ENCODE measurements at regions not wholly inside any gene's neighbourhood (a gene's known extent, or its start where the extent isn't known, plus 50 kb on each side); places are given as distances from the start of the nearest gene placed in this dataset.

DNA sequence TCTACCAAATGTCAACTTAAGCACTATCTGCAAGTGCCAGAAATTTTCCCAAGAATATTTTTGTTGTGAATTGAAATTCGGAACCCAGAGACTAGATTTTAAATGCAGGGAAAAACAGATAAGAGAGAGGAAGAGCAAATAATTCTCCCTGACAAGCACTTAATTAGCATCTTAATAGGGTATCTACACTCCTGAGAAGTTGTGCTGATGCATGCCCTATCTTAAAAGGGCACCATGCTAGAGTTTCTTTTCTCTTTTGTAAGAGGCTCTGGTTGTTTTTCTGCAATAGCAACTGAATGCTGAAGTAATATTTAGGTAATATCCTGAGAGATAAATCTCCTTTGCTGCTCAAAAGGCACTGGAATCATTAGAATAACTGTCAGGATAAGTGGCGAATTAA is 139.9 kb upstream of the UGT8 start:
- Mint-ChIP-seq H3K9me3 (no peaks in the 10 kb centered on the region), H3K36me3 (peaks cover 2% of the 10 kb centered on the region), H3K4me1 (no peaks in the 10 kb centered on the region)

DNA sequence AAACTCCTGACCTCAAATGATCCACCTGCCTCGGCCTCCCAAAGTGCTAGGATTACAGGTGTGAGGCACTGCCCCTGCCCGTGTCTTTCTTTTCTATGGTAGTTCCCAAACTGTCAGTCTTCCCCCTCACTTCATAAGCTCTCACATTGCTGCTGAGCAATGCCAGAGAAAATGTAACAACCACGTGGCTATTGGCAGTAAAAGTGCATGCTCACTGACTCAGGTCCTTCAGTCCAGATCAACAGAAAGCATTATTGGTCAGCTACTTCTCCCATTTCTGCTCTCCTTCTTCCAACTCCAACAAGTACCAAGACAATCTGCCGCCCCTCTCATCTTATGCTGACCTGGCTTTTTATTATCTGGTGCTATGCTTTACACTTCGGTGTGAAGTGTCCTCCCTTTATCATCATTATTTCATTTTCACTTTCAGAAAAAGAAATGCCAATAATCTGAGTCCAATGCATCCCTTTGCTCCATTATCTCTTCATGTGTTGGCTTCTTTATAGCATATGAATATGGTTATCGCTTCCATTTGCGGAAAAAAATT is 133.8 kb upstream of the UGT8 start:
- Mint-ChIP-seq H3K36me3 (peaks cover 1% of the 10 kb centered on the region), H3K4me3 (no peak overlapping the region), H3K27ac (no peak overlapping the region), H3K27me3 (peaks cover 12% of the 10 kb centered on the region), H3K4me1 (no peaks in the 10 kb centered on the region), H3K9me3 (no peaks in the 10 kb centered on the region)

More for the DNA sequence above, 139.9 kb upstream of the UGT8 start:
- no peak overlapping the region for H3K4me3 Mint-ChIP-seq
- H3K27me3 Mint-ChIP-seq = no peaks in the 10 kb centered on the region
- no peak overlapping the region for H3K27ac Mint-ChIP-seq

DNA sequence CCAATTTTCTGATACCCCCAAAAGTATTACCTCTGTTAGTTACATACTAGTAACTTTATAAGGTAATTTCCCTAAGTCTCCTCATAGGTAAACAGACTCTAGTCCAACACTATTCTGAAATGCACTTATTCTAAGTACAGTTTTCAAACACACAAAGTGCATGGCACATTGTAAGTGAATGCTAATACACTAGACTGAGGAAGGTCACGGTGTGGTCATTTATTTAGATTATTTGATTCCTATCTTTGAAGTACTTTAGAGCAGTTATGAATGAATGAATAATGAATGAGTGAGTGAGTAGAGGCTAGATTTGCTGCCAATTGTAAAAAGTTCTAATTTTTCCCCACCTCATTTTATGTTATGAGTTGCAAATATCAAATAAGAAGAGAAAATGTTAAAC is 132.8 kb upstream of the UGT8 start:
- Mint-ChIP-seq H3K27ac (peak overlapping the region in 1 of 3 donors; percentile 87), H3K27me3 (peaks cover 12% of the 10 kb centered on the region), H3K9me3 (no peaks in the 10 kb centered on the region), H3K36me3 (peaks cover 1% of the 10 kb centered on the region), H3K4me1 (no peaks in the 10 kb centered on the region), H3K4me3 (no peak overlapping the region)

DNA sequence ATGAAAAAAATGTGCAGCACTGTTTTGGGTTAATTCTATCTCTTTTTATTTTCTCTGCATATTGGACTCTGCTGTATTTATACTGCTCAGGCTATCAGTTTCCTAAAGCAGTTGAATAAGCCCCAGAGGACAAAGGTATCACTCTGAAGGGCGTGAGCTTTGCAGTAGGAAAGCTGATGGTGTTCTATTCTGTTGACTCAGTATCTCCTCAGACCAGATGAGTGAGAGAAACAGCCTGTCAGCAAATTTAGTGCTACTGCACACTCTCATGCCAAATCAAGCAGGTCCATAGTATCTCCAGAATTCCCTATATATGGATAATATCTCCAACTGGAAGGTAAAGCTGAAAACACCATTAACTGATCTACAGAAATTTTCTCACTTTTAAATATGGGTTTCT is 132.3 kb upstream of the UGT8 start:
- H3K4me1 Mint-ChIP-seq = no peaks in the 10 kb centered on the region
- no peak overlapping the region for H3K4me3 Mint-ChIP-seq
- peak overlapping the region in 1 of 3 donors; percentile 87 for H3K27ac Mint-ChIP-seq
- H3K36me3 Mint-ChIP-seq = peaks cover 1% of the 10 kb centered on the region
- no peaks in the 10 kb centered on the region for H3K9me3 Mint-ChIP-seq
- peaks cover 12% of the 10 kb centered on the region for H3K27me3 Mint-ChIP-seq

DNA sequence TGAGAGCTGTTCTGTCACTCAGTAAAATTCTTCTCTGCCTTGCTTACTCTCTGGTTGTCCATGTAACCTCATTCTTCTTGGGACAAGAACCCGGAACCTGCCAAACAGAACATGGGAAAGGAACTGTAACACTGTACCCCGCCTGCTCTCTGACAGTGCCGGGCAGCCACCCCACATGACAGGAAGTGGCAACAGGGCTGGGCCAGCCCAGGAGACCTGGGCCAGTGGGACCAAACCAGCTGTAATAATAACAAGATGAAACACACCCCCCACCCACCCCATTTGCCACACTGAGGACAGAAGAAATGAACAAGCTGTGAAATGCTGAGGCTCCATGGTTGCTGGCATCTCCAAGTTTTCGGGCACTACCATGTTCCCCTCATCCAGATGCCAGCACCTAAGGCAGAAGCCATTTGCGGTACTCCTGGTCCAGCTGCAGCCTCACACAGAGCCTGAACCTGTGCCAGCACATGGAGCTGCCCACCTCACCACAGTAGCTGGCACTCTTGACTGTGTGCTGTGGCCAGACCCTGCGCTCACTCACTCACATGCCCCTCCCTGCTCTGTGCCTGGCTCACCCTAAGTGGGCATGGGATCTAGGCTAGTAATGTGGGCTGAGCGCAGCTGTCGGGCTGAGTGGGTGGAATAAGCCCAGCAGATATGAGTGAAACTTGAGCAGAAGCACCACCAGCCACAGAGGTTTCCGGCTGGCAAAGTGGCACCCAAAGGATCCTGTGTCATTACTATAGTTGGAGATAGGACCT is 126.2 kb upstream of the UGT8 start:
- Mint-ChIP-seq H3K4me3 (no peak overlapping the region), H3K4me1 (no peaks in the 10 kb centered on the region), H3K27ac (no peak overlapping the region), H3K36me3 (no peaks in the 10 kb centered on the region), H3K27me3 (peaks cover 2% of the 10 kb centered on the region), H3K9me3 (peaks cover 0 to 3% (median 3%) of the 10 kb centered on the region in 3 donors)

DNA sequence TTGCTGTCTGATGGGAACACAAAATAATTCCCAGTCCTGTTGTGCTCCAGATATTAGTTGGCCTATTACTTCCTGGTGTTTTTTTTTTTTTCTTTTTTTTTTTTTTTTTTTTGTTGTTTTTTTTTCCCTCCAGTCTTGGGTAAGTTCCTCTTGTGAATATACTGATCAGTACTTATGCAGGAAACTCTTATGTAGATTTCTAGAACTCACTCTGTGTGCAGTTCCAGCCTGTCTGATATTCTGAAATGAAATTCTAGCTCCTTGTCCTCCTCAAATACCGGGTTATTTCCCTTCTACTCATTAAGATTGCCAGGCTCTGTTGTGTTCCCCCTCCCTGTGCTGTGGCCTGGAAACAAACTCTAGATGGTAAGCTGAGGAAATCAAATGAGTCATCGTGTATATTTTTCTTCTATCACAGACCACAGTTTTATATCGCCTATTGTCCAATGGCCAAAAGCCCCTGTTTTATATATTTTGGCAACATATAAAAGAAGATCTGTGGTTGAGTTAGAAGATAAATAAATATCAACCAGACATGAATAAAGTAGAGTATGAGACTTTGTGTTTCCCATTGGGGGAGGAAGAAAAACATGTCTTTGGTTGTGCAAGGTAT is 124.3 kb upstream of the UGT8 start:
- peaks cover 0 to 3% (median 3%) of the 10 kb centered on the region in 3 donors for H3K9me3 Mint-ChIP-seq
- H3K4me3 Mint-ChIP-seq = no peak overlapping the region
- H3K27ac Mint-ChIP-seq = no peak overlapping the region
- peaks cover 2% of the 10 kb centered on the region for H3K27me3 Mint-ChIP-seq
- H3K36me3 Mint-ChIP-seq = no peaks in the 10 kb centered on the region
- H3K4me1 Mint-ChIP-seq = no peaks in the 10 kb centered on the region

DNA sequence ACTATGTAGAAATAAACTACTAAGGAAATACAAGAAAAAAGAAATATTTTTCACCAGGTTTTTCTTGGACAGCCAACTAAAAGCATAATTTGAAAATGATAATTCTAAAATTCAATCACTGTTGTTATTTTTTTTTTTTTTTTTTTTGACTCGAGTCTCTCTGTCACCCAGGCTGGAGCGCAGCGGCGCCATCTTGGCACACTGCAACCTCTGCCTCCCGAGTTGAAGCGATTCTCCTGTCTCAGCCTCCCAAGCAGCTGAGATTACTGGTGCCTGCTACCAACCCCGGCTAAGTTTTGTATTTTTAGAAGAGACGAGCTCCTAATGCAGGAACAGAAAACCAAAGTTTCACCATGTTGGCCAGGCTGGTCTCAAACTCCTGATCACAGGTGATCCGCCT is 122.3 kb upstream of the UGT8 start:
- Mint-ChIP-seq H3K27ac (no peak overlapping the region), H3K4me3 (no peak overlapping the region), H3K4me1 (no peaks in the 10 kb centered on the region), H3K36me3 (no peaks in the 10 kb centered on the region), H3K27me3 (peaks cover 2% of the 10 kb centered on the region), H3K9me3 (peaks cover 0 to 3% (median 3%) of the 10 kb centered on the region in 3 donors)

DNA sequence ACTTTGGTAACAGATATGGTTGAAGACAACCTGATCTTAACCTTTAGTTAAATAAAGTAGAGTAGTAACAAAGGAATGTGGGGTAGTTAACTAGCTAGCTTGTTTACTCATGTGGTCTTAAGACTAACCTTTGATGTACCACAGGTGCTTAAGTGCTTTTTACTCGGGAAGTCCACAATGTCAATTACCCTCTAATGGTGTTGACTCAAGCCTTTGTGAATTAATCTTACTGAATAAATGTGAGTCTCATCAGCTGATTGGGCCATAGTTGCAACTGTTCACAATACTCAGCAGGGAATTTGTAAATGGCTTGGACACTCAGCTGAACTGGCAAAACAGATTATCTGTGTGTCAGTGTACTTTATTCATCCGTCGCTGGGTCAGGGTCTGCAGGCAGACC is 119.0 kb upstream of the UGT8 start:
- H3K27me3 Mint-ChIP-seq = no peaks in the 10 kb centered on the region
- H3K9me3 Mint-ChIP-seq = no peaks in the 10 kb centered on the region
- H3K4me1 Mint-ChIP-seq = no peaks in the 10 kb centered on the region
- no peak overlapping the region for H3K4me3 Mint-ChIP-seq
- peaks cover 2% of the 10 kb centered on the region for H3K36me3 Mint-ChIP-seq
- no peak overlapping the region for H3K27ac Mint-ChIP-seq

DNA sequence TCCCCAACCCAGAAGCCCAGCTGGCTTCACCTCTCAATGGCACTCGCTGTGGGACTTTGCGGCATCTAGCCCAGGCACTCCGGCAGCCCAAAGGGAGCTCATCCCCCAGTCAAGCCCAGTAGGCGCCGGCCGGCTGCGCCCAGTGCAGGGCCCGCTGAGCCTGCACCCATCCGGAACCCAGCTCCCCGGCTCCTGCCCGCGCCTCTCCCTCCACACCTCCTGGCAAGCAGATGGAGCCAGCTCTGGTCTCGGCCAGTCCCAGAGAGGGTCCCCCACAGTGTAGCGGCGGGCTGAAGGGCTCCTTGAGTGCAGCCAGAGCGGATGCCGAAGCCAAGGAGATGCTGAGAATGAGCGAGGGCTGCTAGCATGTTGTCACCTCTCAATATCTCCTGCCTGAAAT is 116.8 kb upstream of the UGT8 start:
- H3K36me3 Mint-ChIP-seq = peaks cover 2% of the 10 kb centered on the region
- no peaks in the 10 kb centered on the region for H3K4me1 Mint-ChIP-seq
- H3K27ac Mint-ChIP-seq = no peak overlapping the region
- H3K4me3 Mint-ChIP-seq = no peak overlapping the region
- H3K9me3 Mint-ChIP-seq = no peaks in the 10 kb centered on the region
- no peaks in the 10 kb centered on the region for H3K27me3 Mint-ChIP-seq

DNA sequence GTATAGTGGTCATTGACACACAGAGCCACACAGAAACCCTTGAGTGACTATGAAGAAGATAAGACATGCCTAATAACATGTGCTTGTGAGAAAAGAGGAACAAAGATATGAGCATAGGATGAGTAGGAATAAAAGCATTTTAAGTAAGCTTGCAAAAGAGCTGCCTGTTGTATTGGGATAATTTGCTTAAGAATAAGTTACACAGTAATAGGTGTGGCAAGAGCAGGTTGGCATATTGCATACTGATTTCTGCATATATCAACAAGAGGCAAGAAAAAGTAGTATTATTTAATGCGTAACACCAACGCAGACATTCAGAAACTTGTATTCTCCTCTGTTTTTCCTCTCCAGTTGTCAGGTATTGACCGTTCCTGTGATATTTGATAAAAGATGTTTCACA is 111.5 kb upstream of the UGT8 start:
- no peak overlapping the region for H3K27ac Mint-ChIP-seq
- H3K4me1 Mint-ChIP-seq = no peaks in the 10 kb centered on the region
- no peak overlapping the region for H3K4me3 Mint-ChIP-seq
- no peaks in the 10 kb centered on the region for H3K9me3 Mint-ChIP-seq
- peaks cover 2% of the 10 kb centered on the region for H3K36me3 Mint-ChIP-seq
- H3K27me3 Mint-ChIP-seq = no peaks in the 10 kb centered on the region

DNA sequence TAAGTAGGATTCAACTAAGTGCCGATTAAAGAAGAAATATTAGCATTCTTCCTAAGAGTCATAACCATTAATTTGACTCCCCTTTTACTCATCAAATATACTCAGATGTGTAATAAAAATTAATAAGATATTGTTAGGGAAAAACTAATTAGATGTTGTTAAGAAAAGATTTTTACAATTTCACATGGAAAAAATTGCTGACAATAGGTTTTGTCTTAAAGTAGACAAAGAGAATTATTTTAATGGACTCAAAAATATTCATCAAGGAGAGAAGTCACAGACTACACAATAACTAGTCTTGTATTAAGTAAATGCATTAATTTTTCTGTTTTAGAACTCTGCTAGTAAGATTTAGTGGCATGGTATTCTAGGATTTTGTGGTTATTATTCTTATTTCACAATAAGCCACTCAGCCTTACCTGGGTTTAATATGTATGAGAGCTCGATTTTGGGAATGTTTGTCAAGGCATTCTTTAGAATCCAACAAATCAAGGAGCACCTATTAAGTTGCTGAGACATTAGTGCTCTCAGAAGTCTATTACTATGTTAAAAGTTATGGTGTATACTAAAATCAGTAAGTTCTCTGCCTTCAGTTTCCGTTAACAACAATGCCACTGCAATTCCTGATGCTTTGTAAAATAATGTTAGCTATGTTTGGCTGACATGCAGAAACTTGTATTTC is 110.2 kb upstream of the UGT8 start:
- H3K4me3 Mint-ChIP-seq = no peak overlapping the region
- H3K9me3 Mint-ChIP-seq = no peaks in the 10 kb centered on the region
- peaks cover 2% of the 10 kb centered on the region for H3K36me3 Mint-ChIP-seq
- H3K27me3 Mint-ChIP-seq = no peaks in the 10 kb centered on the region
- H3K27ac Mint-ChIP-seq = no peak overlapping the region
- H3K4me1 Mint-ChIP-seq = no peaks in the 10 kb centered on the region

DNA sequence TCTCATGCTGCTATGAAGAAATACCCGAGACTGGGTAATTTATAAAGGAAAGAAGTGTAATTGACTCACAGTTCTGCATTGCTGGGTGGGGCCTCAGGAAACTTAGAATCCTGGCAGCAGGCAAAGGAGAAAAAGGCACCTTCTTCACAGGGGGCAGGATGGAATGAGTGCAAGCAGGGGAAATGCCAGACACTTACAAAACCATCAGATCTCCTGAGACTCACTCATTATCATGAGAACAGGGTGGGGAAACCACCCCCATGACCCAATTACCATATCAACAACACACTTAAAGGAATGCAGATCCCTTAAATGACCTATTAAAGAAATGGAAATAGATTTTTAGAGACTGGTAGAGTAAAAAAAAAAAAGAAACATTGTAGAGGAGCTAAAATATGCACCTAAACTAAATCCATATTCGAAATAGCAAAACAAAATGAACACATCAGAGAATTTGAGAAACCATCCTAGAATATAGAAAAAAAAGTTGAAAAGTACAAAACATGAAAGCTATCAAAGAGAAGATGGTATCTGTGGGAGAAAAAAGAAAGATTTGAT is 104.3 kb upstream of the UGT8 start:
- Mint-ChIP-seq H3K36me3 (peaks cover 1% of the 10 kb centered on the region), H3K27me3 (no peaks in the 10 kb centered on the region), H3K4me1 (peaks cover 0 to 8% (median 1%) of the 10 kb centered on the region in 3 donors), H3K9me3 (no peaks in the 10 kb centered on the region), H3K4me3 (no peak overlapping the region), H3K27ac (no peak overlapping the region)

DNA sequence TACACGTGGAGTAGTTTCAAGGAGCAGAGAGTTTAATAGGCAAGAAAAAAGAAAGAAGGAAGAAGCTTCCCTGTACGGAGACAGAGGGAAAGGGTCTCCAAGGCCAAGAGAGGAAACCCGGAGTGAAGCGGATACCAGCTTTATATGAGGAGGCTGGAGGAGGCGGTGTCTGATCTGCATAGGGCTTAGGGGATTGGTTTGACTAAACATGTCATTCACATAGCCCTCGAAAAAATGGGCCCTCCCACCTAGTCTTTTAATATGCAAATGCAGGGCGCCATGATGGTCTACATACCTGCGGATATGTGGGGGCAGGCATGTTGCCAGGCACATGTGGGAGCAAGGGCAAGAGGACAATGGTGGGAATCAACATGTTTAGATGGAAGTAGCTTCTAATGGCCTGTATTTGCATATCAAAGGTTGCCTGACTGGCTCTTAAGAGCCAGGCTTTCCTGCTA is 103.1 kb upstream of the UGT8 start:
- Mint-ChIP-seq H3K27ac (no peak overlapping the region), H3K9me3 (no peaks in the 10 kb centered on the region), H3K4me3 (peak overlapping the region in 2 of 4 donors; percentile 13 to 47), H3K27me3 (no peaks in the 10 kb centered on the region), H3K4me1 (peaks cover 0 to 8% (median 2%) of the 10 kb centered on the region in 3 donors), H3K36me3 (peaks cover 1% of the 10 kb centered on the region)

DNA sequence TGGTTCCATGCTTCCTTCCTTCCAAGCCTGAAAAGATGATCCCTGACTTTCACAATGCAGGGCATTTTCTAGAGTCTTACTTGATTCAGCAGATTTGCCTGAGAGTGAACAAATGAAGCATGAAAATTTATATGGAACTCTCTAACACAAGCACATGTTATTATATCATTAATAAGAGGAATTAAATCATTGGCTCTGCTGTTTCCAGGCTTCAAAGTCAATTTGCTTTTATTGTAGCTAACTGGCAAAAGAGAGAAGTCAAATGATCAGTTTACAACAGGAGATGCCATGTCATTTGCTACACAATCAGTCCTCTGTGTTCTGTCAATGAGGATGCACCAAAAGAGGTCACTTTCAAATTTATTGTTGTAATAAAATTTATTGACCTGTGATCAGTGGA is 101.5 kb upstream of the UGT8 start:
- Mint-ChIP-seq H3K36me3 (peaks cover 1% of the 10 kb centered on the region), H3K4me3 (no peak overlapping the region), H3K4me1 (peaks cover 0 to 8% (median 2%) of the 10 kb centered on the region in 3 donors), H3K27ac (no peak overlapping the region), H3K27me3 (no peaks in the 10 kb centered on the region), H3K9me3 (no peaks in the 10 kb centered on the region)

DNA sequence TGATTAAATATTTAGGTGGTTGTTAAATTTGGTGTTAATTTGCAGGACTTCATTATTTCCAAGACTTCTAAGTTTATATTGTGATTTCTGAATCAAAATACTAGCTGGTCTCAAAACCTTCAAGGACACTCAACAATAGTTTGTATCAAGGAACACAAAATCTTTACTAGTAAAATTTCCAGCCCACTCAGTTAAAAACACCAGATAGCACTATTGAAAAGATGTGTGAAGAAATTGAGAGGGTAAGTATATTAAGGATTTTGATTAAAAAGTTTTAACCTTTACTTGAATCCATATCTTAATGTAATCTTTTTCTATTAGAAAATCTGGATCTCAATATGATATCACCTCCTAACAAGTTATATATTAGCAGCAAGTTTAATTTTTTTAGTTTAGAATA is 89.3 kb upstream of the UGT8 start:
- H3K27me3 Mint-ChIP-seq = peaks cover 8% of the 10 kb centered on the region
- H3K27ac Mint-ChIP-seq = no peak overlapping the region
- no peaks in the 10 kb centered on the region for H3K36me3 Mint-ChIP-seq
- no peaks in the 10 kb centered on the region for H3K4me1 Mint-ChIP-seq
- no peak overlapping the region for H3K4me3 Mint-ChIP-seq
- no peaks in the 10 kb centered on the region for H3K9me3 Mint-ChIP-seq
